Activated CD4-positive, alpha-beta memory T cell treated with anti-CD3 and anti-CD28 coated beads, Interleukin-2, amount 10 ng/mL, durations not matched to agents 7 days and 5 days (primary cell): ENCODE measurements at regions not wholly inside any gene's neighbourhood (a gene's known extent, or its start where the extent isn't known, plus 50 kb on each side); places are given as distances from the start of the nearest gene placed in this dataset.

Source experiments
- CTCF ChIA-PET: fragments of 350-600 bp; sonication (Branson Sonifier 250); formaldehyde crosslinking; loops from one replicate; lab custom pipeline; 2021; ENCODE audit warnings: antibody characterized with exemption, inconsistent platforms; lab: Charles Lee
- POLR2A ChIA-PET: fragments of 350-600 bp; sonication (Branson Sonifier 250); formaldehyde crosslinking; loops from one replicate; lab custom pipeline; 2021; ENCODE audit warnings: antibody characterized with exemption; lab: Charles Lee
- DNase-seq: peaks from one replicate; pipeline ENCODE4 v3.0.0-alpha.2; 2020
- H3K27ac Mint-ChIP-seq: one replicate; pipeline ENCODE4 v1.8.0; 2021; ENCODE audit warnings: mild to moderate bottlenecking, mixed read lengths
- H3K27me3 Mint-ChIP-seq: one replicate; pipeline ENCODE4 v1.8.0; 2021; ENCODE audit warnings: mixed read lengths
- H3K36me3 Mint-ChIP-seq: one replicate; pipeline ENCODE4 v1.8.0; 2021; ENCODE audit warnings: low read depth, mixed read lengths
- H3K4me1 Mint-ChIP-seq: one replicate; pipeline ENCODE4 v1.8.0; 2021; ENCODE audit warnings: mixed read lengths
- H3K4me3 Mint-ChIP-seq: one replicate; pipeline ENCODE4 v1.8.0; 2021; ENCODE audit warnings: mild to moderate bottlenecking, mixed read lengths
- H3K9me3 Mint-ChIP-seq: one replicate; pipeline ENCODE4 v1.8.0; 2021; ENCODE audit warnings: mixed read lengths

DNA sequence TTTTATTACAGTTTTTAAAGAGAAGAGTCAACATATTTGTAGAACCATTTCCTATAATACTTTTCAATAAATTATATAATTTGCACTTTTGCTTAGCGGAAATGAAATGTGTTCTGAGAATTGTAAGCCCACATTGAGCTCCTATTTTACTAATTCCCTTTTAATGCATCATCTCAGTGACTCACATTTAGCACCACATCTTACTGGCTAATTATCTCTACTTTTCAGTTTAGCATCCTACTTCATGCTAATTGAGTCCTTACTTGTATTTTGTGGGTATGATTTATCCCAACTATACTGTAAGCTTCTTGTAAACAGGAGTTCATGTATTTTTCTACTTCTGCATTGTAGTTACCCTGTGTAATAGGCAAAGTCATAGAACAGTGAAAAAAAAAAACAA, 67.5 kb downstream of the TMX1 start:
- H3K4me1 Mint-ChIP-seq: no peaks in the 10 kb centered on the region
- H3K36me3 Mint-ChIP-seq: no peaks in the 10 kb centered on the region
- CTCF ChIA-PET: interaction anchor here (1.2 kb wide), 1 partner anchor 25 kb away, joined by 3 read pairs; no protein-coding TSS in a partner anchor
- peaks cover 9% of the 10 kb centered on the region for H3K27me3 Mint-ChIP-seq
- POLR2A ChIA-PET: no interaction called here
- H3K9me3 Mint-ChIP-seq: no peaks in the 10 kb centered on the region
- DNase-seq: no peak
- H3K27ac Mint-ChIP-seq: no peak overlapping the region
- no peak overlapping the region for H3K4me3 Mint-ChIP-seq

DNA sequence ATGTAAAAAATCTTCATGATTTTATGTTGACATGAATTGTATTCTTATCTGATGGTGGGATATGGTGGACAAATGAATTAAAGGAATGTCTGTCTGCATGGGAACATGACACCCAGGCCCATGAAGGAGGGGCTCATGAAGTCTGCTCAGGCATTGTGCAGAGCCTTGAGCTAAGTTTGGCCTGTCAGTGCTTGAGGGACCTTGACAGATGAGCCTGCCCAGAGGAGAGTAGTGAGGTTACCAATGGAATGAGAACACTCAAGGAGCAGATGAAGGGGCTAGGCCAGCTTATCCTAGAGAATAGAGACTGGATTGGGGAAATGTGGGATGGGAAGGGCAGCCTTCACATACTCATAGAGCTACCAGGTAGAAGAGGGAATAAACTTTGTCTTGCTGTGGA, 68.8 kb downstream of the TMX1 start:
- CTCF ChIA-PET: no interaction called here
- H3K4me1 Mint-ChIP-seq: no peaks in the 10 kb centered on the region

DNA sequence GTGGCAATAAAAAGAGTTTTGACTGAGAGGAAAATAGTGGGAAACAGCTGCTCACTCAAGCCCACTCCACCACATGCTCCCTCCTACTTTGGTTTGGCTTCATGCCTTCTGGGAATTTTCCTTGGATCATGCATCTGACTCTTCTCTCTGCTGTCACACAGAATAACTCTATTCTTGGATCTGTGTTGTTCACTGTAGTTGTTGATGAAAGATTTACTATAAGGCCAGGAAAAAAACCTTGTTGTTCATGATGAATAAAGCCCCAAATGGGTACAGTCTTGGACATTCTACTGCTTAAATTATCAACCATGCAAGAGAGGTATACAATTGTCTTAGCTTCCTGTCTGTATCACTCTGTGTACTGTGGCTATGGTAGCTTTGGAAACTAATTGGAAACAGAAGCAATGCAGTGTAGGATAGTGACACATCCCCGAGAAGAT, 70.5 kb downstream of the TMX1 start:
- no peak overlapping the region for H3K27ac Mint-ChIP-seq
- H3K9me3 Mint-ChIP-seq: no peaks in the 10 kb centered on the region
- H3K36me3 Mint-ChIP-seq: no peaks in the 10 kb centered on the region
- no peaks in the 10 kb centered on the region for H3K4me1 Mint-ChIP-seq
- DNase-seq: no peak
- ChIA-PET CTCF (no interaction called here), POLR2A (no interaction called here)
- peaks cover 9% of the 10 kb centered on the region for H3K27me3 Mint-ChIP-seq
- no peak overlapping the region for H3K4me3 Mint-ChIP-seq

More for the DNA sequence above, 68.8 kb downstream of the TMX1 start:
- no peak overlapping the region for H3K27ac Mint-ChIP-seq
- H3K4me3 Mint-ChIP-seq: no peak overlapping the region
- H3K36me3 Mint-ChIP-seq: no peaks in the 10 kb centered on the region
- POLR2A ChIA-PET: no interaction called here
- no peaks in the 10 kb centered on the region for H3K9me3 Mint-ChIP-seq
- peaks cover 9% of the 10 kb centered on the region for H3K27me3 Mint-ChIP-seq
- DNase-seq: no peak

DNA sequence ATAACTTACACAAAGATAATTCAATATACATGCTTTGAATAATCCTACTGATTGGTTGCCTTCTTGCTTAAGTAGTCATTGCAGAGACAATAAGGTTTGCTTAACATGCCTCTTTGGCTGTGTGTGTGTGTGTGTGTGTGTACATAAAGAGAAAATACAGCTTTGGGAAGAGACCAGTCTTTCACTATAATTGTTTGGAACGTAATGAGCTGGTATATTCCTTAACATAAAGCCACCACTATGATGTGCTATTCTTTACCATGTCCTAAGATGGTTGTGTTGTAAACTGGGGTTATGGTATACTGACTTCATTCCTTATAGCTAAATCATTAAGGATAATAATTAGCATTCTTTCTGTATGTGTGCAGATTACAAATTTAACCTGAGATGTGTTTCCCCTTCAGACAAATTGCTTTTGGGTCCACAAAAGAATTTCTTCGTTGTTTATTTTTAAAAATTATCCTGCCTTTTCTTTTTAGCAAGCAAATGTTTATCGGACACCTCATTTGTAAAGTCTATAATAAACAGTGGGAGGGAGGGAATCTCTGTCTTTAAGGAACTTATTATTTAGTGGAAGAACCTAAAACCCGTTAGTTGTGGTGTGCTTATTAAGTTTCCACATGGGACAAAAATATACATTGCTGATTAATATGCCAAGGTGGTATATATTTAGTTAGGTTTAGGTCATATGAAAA, 74.4 kb downstream of the TMX1 start:
- ChIA-PET POLR2A (no interaction called here), CTCF (no interaction called here)
- H3K9me3 Mint-ChIP-seq: no peaks in the 10 kb centered on the region
- H3K27me3 Mint-ChIP-seq: peaks cover 9% of the 10 kb centered on the region
- no peak overlapping the region for H3K4me3 Mint-ChIP-seq
- H3K27ac Mint-ChIP-seq: no peak overlapping the region
- DNase-seq: no peak
- no peaks in the 10 kb centered on the region for H3K36me3 Mint-ChIP-seq
- no peaks in the 10 kb centered on the region for H3K4me1 Mint-ChIP-seq

DNA sequence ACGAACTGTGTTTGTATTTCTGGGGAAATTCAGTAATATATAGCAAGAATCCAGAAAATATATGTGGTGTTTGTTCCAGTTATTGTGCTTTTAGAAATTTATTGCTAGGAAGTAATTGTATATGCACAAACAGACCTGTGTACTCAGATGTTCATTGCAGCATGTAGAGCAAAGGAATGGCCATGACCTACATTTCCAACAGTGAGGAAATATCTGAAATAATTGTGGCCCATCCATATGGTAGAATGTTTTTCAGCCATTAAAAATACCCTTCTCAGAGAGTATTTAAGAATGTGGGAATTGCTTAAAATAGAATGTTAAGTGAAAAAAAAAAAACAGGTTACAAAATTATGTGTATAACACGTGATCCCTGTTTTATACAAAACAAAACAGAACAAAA, 77.3 kb downstream of the TMX1 start:
- H3K9me3 Mint-ChIP-seq: no peaks in the 10 kb centered on the region
- H3K27me3 Mint-ChIP-seq: peaks cover 4% of the 10 kb centered on the region
- H3K36me3 Mint-ChIP-seq: no peaks in the 10 kb centered on the region
- H3K27ac Mint-ChIP-seq: no peak overlapping the region
- POLR2A ChIA-PET: no interaction called here
- no peak overlapping the region for H3K4me3 Mint-ChIP-seq
- no peaks in the 10 kb centered on the region for H3K4me1 Mint-ChIP-seq
- no peak for DNase-seq
- CTCF ChIA-PET: no interaction called here

DNA sequence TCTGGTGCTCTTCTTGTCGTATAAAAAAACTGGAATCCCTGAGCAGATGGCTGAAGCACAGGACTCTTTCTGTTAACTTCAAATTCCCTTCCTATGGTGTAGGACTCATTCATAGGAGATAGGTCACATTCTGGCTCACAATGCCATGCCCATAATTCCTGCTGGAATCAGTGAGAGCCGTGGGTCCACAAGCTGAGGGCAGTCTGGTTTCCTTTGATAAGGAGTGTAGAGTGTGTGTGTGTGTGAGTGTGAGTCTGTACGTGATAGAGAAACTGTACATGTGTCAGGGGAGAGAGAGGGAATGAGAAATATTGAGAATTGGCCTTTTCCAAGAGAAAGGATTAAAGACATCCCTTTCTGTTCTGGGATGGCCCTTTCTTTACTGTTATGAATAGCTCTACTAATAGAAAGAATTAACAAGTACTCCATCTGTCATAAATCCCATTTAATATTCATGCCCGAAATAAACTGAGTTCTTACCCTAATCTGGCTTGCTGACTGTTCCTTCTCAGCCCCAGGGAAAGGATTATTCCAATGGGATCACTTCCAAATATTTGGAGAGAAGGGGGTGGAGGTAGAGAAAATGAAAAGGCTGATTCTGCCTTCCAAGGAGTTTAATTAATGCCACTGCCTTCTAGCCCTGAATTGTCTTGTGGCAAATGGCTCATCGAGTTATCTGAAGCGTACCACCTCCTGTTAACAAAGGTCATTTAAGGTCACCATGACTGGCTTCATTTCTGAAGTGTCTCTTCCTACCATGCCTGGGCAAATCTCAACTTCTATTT, 79.0 kb downstream of the TMX1 start:
- Mint-ChIP-seq H3K4me1 (no peaks in the 10 kb centered on the region), H3K9me3 (no peaks in the 10 kb centered on the region), H3K4me3 (no peak overlapping the region), H3K36me3 (no peaks in the 10 kb centered on the region), H3K27me3 (peaks cover 4% of the 10 kb centered on the region), H3K27ac (no peak overlapping the region)
- no peak for DNase-seq
- CTCF ChIA-PET: interaction anchor here (0.8 kb wide), 1 partner anchor 36 kb away, joined by 3 read pairs; no protein-coding TSS in a partner anchor
- POLR2A ChIA-PET: no interaction called here

DNA sequence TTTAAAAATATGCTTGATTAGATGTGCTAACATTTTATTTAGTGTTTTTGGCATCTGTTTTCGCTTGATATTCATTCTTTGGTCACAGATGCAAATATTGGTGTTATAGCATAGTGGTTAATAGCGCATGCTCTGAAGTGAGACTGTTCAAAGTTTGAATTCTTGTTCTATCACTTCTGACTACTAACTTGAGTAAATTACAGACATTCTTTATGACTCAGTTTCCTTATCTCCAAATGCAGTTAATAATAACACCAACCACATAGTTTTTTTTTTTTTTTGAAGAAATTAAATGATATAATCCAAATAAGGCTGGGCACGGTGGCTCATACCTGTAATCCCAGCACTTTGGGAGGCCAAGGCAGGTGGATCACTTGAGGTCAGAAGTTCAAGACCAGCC, 81.0 kb downstream of the TMX1 start:
- CTCF ChIA-PET: no interaction called here
- no peak overlapping the region for H3K27ac Mint-ChIP-seq
- no peaks in the 10 kb centered on the region for H3K4me1 Mint-ChIP-seq
- POLR2A ChIA-PET: no interaction called here
- no peaks in the 10 kb centered on the region for H3K36me3 Mint-ChIP-seq
- H3K4me3 Mint-ChIP-seq: no peak overlapping the region
- no peaks in the 10 kb centered on the region for H3K9me3 Mint-ChIP-seq
- H3K27me3 Mint-ChIP-seq: peaks cover 11% of the 10 kb centered on the region
- no peak for DNase-seq

DNA sequence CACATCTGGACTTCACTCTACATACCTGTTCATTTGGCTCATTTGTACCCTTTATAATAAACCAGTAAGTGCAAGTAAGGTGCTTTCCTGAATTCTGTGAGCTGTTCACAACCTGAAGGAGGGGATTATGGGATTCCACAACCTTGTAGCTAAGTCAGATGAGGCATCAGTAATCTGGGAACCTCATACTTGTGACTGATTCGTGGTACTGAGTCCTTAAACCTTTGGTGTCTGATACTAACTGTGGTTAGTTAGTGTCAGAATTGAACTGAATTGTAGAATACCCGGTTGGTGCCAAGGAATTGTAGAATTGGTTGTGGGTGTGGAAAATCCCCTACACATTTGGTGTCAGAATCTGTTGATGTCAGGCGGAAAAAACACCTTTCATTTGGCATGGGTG, 83.4 kb downstream of the TMX1 start:
- Mint-ChIP-seq H3K9me3 (no peaks in the 10 kb centered on the region), H3K4me3 (no peak overlapping the region), H3K27ac (no peak overlapping the region), H3K36me3 (no peaks in the 10 kb centered on the region), H3K27me3 (peaks cover 19% of the 10 kb centered on the region), H3K4me1 (peaks cover 8% of the 10 kb centered on the region)
- DNase-seq: no peak
- ChIA-PET POLR2A (no interaction called here), CTCF (no interaction called here)

DNA sequence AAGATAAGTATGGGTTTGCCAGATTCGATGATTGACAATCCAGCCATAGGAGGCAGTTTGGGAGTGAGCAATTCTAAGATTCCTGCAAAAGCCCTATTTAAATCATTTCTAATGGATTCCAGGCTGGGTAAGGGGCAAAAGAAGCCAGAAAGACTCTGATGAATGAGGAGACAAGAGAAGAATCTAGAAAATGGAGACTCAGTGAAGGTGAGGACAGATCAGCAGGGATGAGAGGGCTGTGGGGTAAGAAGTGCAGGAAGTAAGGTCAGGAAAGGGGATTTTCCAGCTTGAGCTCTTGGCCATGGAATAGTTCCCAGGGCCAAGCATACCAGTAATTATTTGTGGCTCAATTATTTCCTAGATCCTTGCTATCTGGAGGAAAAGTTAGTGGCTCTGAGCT, 87.3 kb downstream of the TMX1 start:
- ChIA-PET POLR2A (no interaction called here), CTCF (no interaction called here)
- Mint-ChIP-seq H3K27me3 (peaks cover 23% of the 10 kb centered on the region), H3K4me1 (peaks cover 16% of the 10 kb centered on the region), H3K9me3 (no peaks in the 10 kb centered on the region), H3K4me3 (no peak overlapping the region), H3K27ac (no peak overlapping the region), H3K36me3 (no peaks in the 10 kb centered on the region)
- DNase-seq: no peak

DNA sequence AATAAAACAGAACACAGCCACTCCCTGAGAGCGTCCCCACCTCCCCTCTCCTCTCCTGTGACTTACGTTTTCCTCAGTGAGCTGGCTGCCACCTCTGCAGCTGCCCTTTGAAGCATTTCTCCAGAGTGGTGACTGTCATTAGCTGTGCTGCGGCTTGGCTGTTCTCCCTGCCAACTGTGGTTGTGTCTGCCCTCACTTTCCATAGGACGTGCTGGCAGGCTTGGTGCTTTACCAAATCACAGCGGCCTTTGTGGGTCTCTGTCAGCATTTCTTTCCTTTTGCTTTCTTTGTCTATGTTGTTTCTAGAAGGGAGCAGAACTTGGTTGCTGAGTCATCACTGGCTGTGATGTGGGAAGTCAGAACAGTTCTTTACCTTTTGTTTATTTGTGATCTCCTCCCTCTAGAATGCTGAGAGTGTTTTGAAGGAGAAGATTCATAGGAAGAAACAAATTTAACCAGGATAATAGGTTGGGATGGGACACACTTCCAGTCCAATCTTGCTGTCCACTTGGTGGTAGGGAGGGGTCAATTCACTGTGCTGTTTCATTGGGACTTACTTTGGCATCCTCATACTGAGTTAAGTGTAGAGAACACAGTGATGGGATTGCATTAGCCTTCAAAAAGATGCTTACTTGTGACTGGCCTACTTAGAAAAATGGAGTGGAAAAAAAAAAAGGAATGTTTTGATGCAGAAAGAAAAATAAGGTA, 88.2 kb downstream of the TMX1 start:
- H3K4me3 Mint-ChIP-seq: no peak overlapping the region
- POLR2A ChIA-PET: no interaction called here
- no peaks in the 10 kb centered on the region for H3K36me3 Mint-ChIP-seq
- H3K27me3 Mint-ChIP-seq: peaks cover 23% of the 10 kb centered on the region
- no peaks in the 10 kb centered on the region for H3K9me3 Mint-ChIP-seq
- peaks cover 16% of the 10 kb centered on the region for H3K4me1 Mint-ChIP-seq
- no peak overlapping the region for H3K27ac Mint-ChIP-seq
- DNase-seq: peak; percentile 18
- CTCF ChIA-PET: no interaction called here

DNA sequence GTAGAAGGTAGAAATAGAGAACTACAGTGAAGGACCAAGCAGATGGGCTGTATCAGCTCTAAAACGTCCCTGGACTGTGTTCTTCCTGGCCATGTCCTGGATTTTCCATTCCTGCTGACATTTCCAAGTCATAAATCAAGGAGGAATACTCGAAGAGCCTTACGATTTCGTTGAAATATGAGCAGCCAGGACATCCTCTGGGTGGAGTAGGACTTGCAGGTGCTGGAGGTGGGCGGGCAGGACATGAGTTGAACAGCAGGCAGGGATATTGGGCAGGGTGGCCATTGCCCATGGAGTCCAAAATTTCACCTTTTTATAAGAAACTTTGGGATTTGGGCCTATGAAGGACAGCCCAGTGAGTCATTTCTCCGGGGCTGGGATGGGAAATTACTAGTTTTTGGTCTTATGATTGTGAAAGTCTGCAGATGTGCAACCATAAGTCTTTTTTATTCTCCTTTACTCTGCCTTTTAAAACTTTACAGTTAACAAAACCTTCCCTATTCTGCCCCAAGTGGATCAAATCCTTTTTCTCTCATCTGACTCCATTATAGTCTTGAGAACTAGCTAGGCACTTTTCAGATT, 88.8 kb downstream of the TMX1 start:
- ChIA-PET POLR2A (no interaction called here), CTCF (interaction anchor here (0.7 kb wide), 2 partner anchors 268 to 1113 kb away, joined by 4 read pairs; no protein-coding TSS in a partner anchor)
- H3K4me1 Mint-ChIP-seq: peaks cover 16% of the 10 kb centered on the region
- peaks cover 23% of the 10 kb centered on the region for H3K27me3 Mint-ChIP-seq
- H3K4me3 Mint-ChIP-seq: no peak overlapping the region
- no peaks in the 10 kb centered on the region for H3K9me3 Mint-ChIP-seq
- H3K27ac Mint-ChIP-seq: no peak overlapping the region
- no peaks in the 10 kb centered on the region for H3K36me3 Mint-ChIP-seq
- DNase-seq: no peak

DNA sequence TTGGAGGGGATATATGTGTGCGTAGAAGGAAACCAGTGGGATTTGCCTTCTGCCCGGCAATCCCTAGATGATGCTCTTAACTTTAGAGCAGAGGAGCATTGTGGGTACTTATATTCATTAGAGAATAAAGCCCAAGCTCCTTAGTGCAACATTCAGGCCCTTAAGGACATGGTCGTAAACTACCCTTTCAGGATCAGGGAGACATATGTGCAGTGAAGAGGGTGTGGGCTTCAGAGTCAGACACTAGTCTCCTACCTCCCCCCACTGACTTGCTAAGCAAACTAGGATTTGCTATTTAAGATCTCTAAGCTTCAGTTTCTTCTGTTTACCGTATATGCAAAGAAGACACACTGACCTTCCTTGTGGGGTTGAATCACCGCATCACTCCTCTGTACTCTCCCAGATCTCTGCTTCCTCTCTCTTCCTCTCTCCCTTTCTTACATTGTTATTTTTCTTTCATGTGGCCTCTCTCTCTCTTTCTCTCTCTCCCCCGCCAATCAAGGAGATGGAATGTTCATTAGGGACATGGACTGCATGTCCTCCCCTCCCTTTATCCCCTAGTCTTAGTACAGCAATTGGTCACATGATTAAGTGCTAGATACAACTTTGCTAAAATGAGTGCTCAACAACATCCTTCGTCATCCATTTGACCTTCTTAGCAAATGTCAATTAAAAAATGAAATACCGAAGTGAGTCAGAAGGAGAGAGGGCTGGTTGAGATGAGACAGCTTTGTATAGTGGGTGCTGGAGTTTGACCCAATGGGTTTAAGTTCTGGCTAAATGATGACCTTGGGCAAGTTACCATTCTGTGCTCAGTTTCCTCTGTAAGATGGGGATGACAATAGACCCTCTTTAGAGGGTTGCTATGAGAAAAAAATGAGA, 91.7 kb downstream of the TMX1 start:
- CTCF ChIA-PET: no interaction called here
- Mint-ChIP-seq H3K9me3 (no peaks in the 10 kb centered on the region), H3K4me1 (peaks cover 16% of the 10 kb centered on the region), H3K27me3 (peaks cover 14% of the 10 kb centered on the region), H3K27ac (peak overlapping the region; percentile 18), H3K4me3 (no peak overlapping the region), H3K36me3 (no peaks in the 10 kb centered on the region)
- DNase-seq: no peak
- POLR2A ChIA-PET: no interaction called here
